HG03432 (cell line): ENCODE measurements at regions not wholly inside any gene's neighbourhood (a gene's known extent, or its start where the extent isn't known, plus 50 kb on each side); places are given as distances from the start of the nearest gene placed in this dataset.

Experiments used
- ATAC-seq: cut with Tn5 transposase; IDR thresholded peaks from one replicate; pipeline ENCODE4 v1.9.1; 2021; ENCODE audit warnings: mild to moderate bottlenecking, moderate library complexity; ENCODE audit not compliant: unreplicated experiment

DNA sequence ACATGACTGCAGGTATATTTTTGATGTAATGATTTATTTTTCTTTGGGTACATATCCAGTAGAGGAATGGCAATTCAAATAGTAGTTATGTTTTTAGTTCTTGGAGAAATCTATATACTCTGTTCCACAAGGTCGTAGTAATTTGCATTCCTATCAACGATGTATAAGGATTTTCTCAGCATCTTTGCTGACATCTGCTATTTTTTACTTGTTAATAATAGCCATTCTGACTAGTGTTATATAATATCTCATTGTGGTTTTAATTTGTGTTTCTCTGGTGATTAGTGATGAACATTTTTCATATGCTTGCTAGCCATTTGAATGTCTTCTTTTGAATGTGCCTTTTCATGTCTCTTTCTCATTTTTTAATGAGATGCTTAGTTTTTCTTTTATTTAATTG lies 292.1 kb upstream of the RGS18 start:
- ATAC-seq, result no peak

DNA sequence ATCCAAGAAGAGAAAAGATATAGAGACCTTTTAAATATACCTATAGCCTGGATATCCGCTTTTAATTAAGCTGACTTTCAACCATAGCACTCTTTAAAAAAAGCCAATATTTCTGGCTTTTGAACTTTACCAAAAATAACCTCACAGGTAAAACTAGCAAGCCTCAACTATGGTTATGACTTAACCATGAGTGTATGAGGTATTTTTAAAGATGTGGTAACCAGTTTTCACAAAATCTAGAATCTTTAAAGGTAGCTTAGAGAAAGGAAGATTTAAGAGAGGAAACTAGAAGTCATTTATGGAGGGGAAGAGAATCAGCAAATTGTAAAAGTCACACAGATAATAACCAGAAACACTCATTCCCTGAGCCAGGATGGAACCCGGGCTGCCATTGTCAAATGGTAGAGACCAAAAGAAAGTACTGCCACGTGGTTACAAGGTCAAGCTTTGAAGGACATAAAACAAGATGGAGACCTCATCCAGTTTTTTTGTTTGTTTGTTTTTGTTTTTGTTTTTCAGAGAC lies 288.4 kb upstream of the RGS18 start:
- peak; percentile 34 for ATAC-seq

DNA sequence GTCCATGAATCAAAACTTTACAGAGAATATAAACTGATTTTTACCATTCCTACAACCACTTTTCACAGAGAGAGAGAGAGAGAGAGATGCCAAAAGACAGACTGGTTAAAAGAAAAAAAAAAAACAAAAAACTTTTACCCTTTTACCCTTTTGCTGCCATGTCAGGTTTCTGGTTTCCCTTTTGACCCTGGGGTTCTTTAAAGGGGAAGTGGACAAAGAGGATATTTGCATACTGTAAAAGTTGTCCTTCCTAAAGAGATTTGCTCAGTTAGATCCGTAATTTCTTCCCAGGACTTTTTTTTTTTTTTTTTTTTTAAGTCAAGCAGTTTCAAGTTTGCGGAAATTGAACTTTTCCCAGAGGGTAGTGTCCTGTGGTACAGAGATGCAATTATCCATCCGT lies 287.8 kb upstream of the RGS18 start:
- peak; percentile 54 for ATAC-seq

DNA sequence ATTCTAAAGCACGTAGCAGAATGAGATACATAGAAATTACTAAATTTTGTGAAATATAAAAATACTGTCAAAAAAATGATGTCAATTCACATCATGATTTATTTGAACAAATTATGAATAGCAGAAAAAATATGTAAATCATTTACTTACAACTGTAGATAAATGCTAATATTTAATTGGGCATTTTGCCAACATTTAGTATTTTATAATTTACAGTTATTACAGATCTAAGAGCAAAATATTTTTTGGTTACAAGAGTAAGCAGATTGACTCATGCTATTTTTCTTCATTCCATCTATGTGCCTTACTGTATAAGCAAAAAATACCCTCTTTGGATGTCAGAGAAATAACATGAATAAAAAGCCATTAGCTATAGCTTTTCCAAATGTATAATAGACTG lies 282.3 kb upstream of the RGS18 start:
- no peak for ATAC-seq

DNA sequence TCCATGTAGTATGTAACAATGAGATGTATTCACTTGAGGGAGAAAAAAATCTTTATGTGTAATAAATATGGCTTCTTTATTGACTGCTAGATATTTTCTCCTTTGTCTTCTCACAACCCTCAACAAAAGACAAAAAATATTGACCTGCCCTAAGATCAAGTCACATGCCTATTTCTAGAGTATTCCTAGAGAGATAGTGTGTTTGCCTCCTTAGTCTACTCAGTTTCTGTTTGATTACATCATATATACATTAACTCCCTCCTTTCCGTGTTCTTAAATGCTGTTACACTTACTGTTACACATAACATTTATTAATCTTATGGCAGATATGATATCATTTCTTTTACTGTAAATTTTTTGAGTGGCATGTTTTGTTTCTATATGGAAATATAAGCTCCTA lies 281.6 kb upstream of the RGS18 start:
- no peak for ATAC-seq

DNA sequence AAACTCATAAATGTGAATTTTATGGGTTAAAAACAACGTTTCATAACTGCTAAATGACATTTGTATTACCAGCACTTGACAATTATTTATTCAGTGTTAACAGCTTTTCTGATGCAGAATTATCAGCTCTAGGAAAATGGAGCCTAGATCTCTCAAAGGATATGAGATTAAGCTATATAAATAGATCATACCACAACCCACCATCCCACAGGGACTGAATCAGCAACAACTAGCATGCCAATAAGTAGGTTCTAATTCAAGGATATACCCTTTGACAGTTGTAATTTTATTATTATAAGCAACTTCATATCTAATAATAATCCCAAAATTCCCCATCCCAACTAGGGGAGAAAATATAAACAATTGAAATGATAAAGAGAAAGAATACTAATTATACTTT lies 275.4 kb upstream of the RGS18 start:
- ATAC-seq, result no peak

DNA sequence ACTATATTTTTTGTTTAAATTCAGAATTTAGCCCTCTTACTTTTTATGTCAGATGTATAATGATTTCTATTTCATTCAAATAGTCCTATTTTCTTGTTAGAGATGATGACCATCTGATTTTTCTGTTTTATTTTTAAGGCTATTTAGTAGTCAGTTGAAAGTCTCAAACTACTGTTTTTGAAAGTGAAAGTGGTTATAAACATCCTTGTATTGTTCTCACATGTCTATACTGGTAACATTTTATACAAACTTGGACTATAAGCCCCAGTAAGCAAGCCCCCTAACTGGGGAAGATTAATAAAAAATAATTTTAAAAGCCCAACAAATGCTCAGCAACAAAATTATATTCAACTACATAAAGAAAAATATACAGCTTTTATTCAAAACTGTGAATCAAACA lies 271.3 kb upstream of the RGS18 start:
- ATAC-seq, result peak; percentile 78

DNA sequence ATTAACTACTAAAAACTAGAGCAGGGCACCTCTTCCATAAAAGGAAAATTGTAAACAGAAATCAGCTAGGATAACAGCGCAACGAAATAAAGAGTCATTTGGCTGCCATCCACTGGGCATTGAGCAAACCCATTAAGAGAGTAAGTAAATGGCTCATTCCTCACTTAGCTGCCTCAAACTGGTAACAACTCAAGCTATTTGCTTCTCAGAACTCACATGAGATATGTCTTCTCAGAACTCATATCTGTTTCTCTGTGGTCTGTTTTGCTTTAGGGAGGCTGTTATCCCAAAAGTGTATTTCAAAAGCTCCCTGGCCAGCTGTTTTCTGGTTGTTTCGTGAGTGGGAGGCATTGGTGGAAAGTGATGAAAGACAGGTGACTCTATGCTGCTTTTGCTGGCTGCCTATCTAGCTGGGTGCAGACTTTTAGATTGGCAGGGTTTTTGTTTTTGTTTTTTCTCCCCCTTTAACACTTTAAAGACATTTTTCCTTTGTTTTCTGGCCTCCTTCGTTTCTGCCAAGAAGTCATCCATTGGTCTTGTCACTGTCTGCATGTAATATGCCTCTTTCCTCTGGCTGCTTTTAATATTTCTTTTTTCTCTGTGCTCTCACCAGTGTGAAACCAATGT lies 269.2 kb upstream of the RGS18 start:
- ATAC-seq, result peak; percentile 34

DNA sequence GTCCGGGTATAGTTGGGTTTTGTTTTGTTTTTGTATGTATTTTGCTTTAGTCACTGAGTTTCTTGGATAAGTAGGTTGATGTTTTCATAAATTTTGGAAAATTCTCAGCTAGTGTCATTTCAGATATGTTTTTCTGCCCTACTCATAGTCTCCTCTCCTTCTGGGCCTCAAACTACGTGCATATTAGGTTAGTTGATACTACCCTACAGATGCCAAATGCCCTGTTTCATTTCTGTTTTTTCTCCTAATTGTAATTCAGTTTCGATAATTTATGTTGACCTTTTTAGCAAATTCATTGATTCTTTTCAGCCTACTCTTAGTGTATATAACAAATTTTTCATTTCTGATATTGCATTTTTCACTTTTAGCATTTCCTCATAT lies 268.6 kb upstream of the RGS18 start:
- peak; percentile 39 for ATAC-seq

DNA sequence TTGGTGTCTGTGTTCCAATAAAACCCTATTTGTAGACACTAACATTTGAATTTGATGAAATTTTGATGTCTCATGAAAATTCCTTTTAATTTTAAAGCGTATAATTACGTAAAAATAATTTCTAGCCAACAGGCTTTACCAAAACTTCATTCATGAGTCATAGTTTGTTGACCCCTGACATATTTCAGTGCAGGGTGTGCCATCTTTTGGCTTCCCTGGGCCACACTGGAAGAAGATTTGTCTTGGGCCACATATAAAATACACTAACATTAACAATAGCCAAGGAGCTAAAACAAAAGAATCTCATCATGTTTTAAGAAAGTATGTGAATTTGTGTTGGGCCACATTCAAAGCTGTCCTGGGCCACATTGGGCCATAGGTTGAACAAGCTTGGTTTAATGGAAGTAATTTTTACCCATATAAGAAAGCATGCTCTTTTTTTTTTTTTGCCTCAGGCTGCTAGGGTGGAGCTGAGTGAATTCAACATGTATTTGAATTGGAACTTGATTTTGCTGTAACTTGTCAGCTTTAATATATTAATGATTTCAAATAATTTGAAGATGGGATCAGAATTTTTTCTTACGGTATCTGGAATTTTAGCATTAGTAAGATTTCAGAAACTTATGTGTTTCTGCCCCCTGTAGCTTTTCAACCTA lies 267.7 kb upstream of the RGS18 start:
- no peak for ATAC-seq

DNA sequence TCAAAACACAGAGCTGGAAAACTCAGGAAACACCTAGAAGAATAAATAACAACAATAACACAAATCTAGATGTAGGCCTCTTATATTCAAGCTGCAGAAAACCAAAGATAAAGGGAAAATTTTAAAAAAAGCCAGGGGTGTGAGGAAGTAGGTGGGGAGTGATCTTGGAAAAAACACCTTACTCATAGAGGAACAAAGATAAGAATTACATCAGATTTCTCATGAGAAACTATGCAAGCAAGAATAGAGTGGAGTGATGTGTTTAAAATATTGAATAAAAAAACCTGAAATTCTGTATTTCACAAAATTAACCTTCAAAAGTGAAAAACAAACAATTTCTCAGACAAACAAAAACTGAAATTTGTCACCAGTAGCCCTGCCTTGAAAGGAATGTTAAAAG lies 265.5 kb upstream of the RGS18 start:
- ATAC-seq, result no peak

DNA sequence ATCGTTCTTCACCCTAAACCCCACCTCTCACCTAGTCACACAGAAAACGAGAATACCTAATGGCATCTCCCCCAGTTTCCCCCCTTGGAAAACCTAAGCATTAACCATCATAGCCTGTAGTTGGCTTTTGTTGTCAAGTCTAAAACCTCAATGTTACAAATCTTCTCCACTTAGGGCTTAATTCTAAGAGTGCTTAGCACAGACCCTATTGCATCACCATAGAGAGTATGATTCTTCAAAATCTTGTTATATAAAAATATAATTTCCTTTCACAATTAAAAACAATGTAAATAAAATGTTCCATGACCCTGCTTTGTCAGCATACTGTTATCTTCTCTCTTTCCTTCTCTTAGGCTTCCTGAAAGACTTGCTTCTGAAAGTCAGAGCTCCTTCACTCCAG lies 263.2 kb upstream of the RGS18 start:
- no peak for ATAC-seq

DNA sequence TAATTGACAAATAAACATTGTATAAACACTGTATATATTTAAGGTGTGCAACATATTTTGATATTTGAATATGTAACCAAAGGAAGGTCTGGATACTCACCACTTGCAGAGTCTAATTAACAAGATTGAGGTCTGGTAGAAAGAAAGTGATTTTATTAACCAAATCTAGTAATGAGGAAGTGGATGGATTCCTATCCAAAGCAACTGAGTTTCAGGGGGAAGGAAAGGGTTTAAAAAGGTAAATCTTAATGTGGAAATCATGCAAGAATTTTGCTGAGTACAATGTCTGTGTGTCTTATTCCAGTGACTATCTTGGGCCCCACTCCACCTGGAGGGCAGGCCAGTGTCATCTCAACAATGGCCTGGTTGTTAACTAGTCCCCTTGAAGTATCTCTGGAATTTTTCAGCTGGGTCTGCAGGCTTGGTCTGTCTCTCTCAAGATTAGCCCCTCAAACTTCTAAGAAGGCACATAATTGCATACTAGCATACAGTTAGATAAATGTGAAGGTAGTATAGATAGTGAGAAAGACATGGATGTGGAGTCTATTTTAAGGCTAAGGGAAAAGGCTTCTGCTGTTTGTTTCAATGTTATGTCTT lies 262.7 kb upstream of the RGS18 start:
- no peak for ATAC-seq

DNA sequence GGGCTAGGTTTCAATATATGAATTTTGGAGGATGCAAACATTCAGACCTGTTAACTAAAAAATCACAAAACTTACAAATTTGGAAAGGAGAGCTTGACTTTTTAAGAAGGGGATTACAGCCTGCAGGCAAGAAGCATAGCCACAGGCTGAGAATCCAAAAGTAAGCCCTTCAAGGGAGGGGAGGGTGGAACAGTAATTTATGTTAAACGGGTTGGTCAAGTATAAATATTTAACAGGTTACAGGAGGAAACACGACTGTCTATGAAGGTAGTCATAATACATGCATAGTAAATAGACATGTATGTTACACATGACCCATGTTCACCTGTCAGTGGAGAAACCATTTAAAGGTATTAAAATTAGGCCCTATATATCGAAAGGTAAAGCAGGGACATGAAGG lies 261.1 kb upstream of the RGS18 start:
- ATAC-seq, result no peak

DNA sequence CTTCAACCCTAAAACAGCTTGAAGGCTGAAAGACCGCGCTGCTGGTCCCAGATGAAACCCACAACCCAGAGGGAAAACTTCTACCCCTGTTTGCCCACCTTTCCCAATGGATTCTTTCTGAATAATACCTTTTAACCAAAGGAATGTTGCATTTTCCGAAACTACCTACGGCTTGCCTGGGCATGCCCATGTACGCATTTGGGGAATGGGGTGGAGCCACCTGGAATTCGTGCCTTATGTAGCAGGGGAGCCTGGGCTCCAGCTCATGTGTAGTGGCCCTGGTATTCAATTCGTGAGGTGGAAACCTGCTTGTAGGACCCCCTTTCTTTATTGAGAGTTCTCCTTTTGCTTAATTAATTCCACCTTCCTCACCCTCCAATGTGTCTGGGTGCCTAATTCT lies 256.6 kb upstream of the RGS18 start:
- no peak for ATAC-seq

DNA sequence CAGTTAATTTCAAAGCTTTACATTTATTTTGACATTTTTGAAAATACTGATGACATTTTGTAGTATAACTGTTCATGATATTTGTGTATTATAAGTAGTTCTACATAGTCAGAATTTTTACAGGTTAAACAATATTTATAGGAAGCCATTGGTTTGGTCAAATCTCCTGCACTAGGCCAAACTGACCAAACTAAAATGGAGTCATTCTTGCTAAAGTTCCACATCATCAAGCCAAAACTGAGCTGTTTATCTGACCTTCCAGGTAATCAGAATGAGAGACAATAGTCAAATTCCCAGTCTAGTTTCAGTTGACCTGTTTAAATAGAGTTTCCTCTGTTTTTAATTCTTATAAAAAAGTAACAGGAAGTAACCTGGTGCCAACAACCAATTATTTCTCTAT lies 253.3 kb upstream of the RGS18 start:
- no peak for ATAC-seq

DNA sequence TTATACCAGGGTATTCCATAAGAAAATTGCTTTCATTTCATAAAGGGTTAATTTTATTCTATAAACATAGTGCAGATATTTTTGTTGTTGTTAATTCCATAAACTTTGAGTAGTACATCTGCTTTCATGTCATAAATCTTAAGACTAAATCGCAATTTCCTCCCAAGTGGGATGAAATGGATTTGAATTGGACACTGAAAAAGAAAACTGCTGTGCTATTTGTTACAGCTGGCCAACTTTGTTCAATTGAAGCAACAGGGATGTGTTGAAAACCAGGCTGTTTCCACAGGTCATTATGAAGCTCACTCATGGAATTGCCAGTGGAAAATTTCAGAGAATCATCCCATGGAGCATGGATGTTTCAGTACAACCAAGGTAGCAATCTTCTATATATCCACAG lies 252.5 kb upstream of the RGS18 start:
- no peak for ATAC-seq

DNA sequence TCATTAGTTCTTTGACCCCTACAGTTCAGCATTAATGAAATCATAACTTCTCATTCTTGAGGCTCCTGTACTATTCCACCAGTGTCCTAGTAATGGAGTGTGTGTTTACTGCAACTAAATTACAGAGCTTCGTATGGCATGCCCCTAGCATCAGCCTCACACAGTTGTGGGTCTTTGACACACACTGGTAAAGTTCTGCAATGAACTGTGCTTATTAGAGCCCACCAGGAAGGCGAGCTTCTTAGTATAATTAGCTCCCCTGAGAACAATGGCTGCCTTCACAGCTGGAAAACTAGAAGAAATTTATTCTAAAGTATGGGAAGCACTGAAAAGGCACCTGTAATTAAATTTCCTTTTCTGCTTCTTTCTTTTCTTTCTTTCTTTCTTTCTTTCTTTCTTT lies 251.1 kb upstream of the RGS18 start:
- ATAC-seq, result no peak

DNA sequence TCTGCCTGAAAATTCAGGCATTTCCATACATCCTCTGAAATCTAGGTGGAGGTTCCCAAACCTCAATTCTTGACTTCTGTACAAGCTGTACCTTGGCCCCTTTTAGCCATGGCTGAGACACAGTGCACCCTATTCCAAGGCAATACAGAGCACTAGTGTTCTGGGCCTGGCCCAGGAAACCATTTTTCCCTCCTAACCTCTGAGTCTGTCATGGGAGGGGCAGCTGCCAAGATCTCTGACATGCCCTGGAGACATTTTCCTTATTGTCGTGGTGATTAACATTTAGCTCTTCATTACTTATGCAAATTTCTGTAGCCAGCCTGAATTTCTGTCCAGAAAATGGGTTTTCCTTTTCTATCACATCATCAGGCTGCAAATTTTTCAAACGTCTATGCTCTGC lies 248.0 kb upstream of the RGS18 start:
- ATAC-seq, result no peak

DNA sequence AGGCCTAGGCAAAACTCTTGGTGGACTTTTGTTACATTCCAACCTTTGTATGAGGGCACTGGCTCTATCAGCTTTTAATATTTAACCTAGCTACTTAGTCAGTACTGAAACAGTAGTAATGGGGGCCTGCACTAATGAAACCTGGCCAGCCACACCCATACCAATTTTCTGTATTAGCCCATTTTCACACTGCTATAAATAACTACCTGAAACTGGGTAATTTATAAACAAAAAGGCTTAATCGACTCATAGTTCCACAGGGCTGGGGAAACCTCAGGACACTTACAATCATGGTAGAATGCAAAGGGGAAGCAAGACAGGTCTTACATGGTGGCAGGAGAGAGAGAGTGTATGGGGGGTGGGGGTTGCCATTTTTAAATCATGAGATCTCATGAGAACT lies 245.7 kb upstream of the RGS18 start:
- ATAC-seq, result peak; percentile 79

DNA sequence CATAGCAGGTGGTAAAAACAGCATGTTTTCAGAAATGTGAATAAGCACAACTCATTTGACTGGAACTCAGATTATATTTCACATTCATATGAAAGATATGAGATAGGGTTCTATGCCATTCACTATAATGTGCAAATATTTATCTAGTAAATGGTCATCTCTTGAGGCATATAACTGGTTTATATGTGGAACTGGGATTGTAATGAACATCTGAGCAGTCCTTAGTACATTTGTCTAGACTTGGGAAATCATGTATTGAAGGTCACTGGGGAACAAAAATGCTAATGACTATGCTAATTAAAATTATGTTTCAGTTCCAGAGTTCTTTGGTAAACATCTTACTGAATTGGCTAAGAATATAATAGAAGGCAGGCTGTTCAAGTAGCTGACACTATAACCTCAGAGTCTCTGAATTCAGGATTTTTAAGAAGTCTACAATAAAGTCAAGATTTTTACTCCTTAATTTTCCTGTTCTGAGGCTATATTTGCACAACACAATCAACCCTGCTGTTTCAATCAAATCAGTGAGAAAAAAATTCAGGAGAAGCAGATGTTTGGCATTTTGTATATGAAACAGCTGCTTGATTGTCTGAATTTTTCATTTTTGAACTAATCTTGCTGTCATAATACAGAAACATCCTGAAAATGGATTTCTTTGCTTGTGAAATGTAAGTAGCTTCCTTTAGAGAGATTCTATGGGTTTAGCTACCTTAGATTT lies 244.8 kb upstream of the RGS18 start:
- ATAC-seq, result no peak

DNA sequence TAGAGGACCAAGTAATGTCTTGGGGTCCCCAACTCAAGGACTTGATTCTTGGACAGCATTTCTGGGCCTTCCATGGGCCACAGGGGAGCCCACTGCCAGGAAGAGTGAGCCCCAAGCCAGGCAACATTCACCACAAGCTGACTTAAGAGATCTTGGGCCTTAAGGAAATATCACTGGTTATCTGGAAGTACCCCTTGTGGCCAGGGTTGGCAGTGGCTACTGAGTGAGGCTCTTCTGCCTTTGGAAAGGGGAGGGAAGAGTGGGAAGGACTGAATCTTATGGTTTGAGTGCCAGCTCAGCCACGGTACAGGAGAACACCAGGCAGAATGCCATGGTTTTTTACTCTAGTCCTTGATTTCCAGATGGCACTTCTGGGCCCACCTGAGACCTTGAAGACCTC lies 228.9 kb upstream of the RGS18 start:
- no peak for ATAC-seq
